Lung (tissue), 11 donors: ENCODE measurements at regions not wholly inside any gene's neighbourhood (a gene's known extent, or its start where the extent isn't known, plus 50 kb on each side); places are given as distances from the start of the nearest gene placed in this dataset.

Experiments
- ATAC-seq: fragments of 200-7000 bp; cut with Tn5 transposase; one replicate; pipeline ENCODE4 v1.9.1; 2020; ENCODE audit warnings: moderate number of reproducible peaks; ENCODE audit not compliant: insufficient read depth, low FRiP score
- DNase-seq, 3 donors: peaks; one replicate each; pipeline ENCODE4 v3.0.0-alpha.2; 2013 to 2017
- H3K27ac ChIP-seq, 2 donors: one replicate each; pipeline ENCODE4 v1.5.1; 2013; ENCODE audit warnings: mild to moderate bottlenecking in 2 of 2, moderate library complexity in 2 of 2, control low read depth in 1 of 2, inconsistent platforms in 1 of 2, low read depth in 1 of 2, low read length in 1 of 2
- H3K27me3 ChIP-seq, 3 donors: one replicate each; pipeline ENCODE4 v1.5.1; 2013; ENCODE audit warnings: low read length in 2 of 3; ENCODE audit not compliant: control insufficient read depth in 3 of 3, insufficient read depth in 3 of 3
- H3K36me3 ChIP-seq, 4 donors: one replicate each; pipeline ENCODE4 v1.5.1; 2013; ENCODE audit warnings: low read length in 4 of 4, mild to moderate bottlenecking in 1 of 4, moderate library complexity in 1 of 4; ENCODE audit not compliant: control insufficient read depth in 4 of 4, insufficient read depth in 4 of 4
- H3K4me1 ChIP-seq, 5 donors: one replicate each; pipeline ENCODE4 v1.5.1; 2013; ENCODE audit warnings: low read length in 5 of 5, mild to moderate bottlenecking in 2 of 5, moderate library complexity in 1 of 5; ENCODE audit not compliant: control insufficient read depth in 5 of 5, insufficient read depth in 5 of 5
- H3K4me3 ChIP-seq: one replicate; pipeline ENCODE4 v1.5.1; 2013; ENCODE audit warnings: mild to moderate bottlenecking, control low read depth, moderate library complexity
- H3K9ac ChIP-seq, 2 donors: one replicate each; pipeline ENCODE4 v1.5.1; 2013; ENCODE audit warnings: low read length in 2 of 2, control low read depth in 1 of 2; ENCODE audit not compliant: insufficient read depth in 1 of 2
- H3K9me3 ChIP-seq, 4 donors: one replicate each; pipeline ENCODE4 v1.5.1; 2013; ENCODE audit warnings: low read length in 3 of 4, mild to moderate bottlenecking in 1 of 4, moderate library complexity in 1 of 4; ENCODE audit not compliant: control insufficient read depth in 4 of 4, insufficient read depth in 3 of 4
- WGBS, 2 donors: extraction: QIAGEN DNeasy Blood & Tissue Kit; methylation state at CpG; one replicate each; pipeline ENCODE4 v1.1.7; 2013; 5-methylcytosine and 5-hydroxymethylcytosine counted together
- TF ChIP-seq, protein P1 (sequence below): IDR thresholded peaks from 2 replicates; pipeline ENCODE4 v1.5.1; 2012; ENCODE audit warnings: mild to moderate bottlenecking; ENCODE audit errors: control extremely low read depth, extremely low read depth
- donor health status: control.
- donor health status: control.
- donor health status: Bipolar disorder and iron deficiency.
- donor health status: healthy.
- donor health status: DM: yes; HTN: yes; CAD: no.

DNA sequence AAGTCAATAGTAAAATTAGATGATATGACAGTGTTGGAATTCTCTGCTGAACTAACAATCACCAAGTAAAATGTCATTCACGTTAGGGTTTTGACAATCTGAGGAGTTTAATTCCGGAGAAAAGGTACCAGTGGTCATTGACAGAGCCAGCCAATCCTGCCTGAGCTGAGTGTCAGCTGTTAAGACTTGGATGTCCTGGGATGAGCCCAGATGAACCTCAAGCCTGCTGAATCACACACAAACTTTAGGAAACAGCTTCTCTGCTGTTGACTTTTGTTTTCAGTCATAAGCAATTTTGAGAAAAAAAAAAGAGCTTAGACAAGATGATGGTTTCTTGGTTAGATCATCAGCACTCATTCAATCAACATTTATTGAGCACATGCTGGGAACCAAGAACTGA is 600.0 kb upstream of the SLC39A10 start:
- TF ChIP-seq, protein P1, sequence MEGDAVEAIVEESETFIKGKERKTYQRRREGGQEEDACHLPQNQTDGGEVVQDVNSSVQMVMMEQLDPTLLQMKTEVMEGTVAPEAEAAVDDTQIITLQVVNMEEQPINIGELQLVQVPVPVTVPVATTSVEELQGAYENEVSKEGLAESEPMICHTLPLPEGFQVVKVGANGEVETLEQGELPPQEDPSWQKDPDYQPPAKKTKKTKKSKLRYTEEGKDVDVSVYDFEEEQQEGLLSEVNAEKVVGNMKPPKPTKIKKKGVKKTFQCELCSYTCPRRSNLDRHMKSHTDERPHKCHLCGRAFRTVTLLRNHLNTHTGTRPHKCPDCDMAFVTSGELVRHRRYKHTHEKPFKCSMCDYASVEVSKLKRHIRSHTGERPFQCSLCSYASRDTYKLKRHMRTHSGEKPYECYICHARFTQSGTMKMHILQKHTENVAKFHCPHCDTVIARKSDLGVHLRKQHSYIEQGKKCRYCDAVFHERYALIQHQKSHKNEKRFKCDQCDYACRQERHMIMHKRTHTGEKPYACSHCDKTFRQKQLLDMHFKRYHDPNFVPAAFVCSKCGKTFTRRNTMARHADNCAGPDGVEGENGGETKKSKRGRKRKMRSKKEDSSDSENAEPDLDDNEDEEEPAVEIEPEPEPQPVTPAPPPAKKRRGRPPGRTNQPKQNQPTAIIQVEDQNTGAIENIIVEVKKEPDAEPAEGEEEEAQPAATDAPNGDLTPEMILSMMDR = no peak
- 68 to 76% methylated on average over 2 of the region's 2 CpGs for WGBS, 2 donors
- DNase-seq = no peak

DNA sequence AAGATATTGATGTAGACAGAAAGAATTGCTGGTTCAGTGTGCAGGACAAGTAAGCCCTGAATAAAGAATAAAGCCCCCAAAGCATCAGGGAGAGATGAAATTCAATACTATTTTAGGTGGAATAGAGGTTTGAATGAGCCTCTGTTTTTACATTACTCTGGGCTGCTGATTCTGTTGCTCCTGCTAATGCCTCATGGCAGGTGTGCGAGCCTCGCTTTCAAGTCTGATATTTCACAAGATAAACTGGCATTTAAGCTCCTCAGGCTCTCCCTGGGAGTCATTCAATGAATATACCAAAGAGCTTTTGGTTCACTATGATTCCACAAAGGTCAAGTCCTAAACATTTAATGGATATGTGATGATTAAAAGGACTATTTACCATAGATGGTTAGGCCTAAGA is 601.0 kb upstream of the SLC39A10 start:
- ATAC-seq (no peak), DNase-seq (no peak)
- TF ChIP-seq, protein P1 = no peak
- Histone ChIP-seq H3K9me3 (no peaks in the 10 kb centered on the region), H3K36me3 (no peaks in the 10 kb centered on the region), H3K27ac (no peak overlapping the region), H3K9ac (no peak overlapping the region), H3K4me3 (no peak overlapping the region), H3K4me1 (no peaks in the 10 kb centered on the region), H3K27me3 (no peaks in the 10 kb centered on the region)
- 83 to 90% methylated on average over 2 of the region's 2 CpGs for WGBS, 2 donors

More for the DNA sequence above, 600.0 kb upstream of the SLC39A10 start:
- Histone ChIP-seq H3K4me3 (no peak overlapping the region), H3K36me3 (no peaks in the 10 kb centered on the region), H3K27ac (no peak overlapping the region), H3K9me3 (no peaks in the 10 kb centered on the region), H3K27me3 (no peaks in the 10 kb centered on the region), H3K9ac (no peak overlapping the region), H3K4me1 (no peaks in the 10 kb centered on the region)
- no peak for ATAC-seq

DNA sequence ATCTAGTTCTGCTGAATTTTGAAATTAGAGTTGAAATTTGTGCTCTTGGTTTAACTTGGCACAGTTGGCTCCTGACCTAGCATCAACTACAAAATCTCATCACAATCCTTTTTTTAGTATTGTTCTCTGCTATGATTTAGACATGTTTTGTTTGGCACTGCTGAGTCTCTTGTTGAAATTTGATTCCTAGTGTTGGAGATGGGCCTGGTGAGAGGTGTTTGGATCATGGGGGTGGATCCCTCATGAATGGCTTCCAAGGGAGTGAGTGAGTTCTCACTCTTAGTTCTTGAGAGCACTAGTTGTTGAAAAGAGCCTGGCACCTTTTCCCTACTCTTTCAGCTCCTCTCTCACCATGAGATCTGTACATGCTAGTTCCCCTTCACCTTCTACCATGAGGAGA is 605.6 kb upstream of the SLC39A10 start:
- Histone ChIP-seq H3K36me3 (no peaks in the 10 kb centered on the region), H3K27me3 (no peaks in the 10 kb centered on the region), H3K9me3 (no peaks in the 10 kb centered on the region), H3K27ac (no peak overlapping the region), H3K4me3 (no peak overlapping the region), H3K9ac (no peak overlapping the region), H3K4me1 (no peaks in the 10 kb centered on the region)
- ATAC-seq = no peak
- TF ChIP-seq, protein P1 = no peak
- no peak for DNase-seq

GRCh38 chr2:195049372-195050031 is 607.5 kb upstream of the SLC39A10 start:
- Histone ChIP-seq H3K4me3 (no peak overlapping the region), H3K27ac (no peak overlapping the region), H3K4me1 (no peaks in the 10 kb centered on the region), H3K36me3 (no peaks in the 10 kb centered on the region), H3K27me3 (no peaks in the 10 kb centered on the region), H3K9me3 (no peaks in the 10 kb centered on the region), H3K9ac (no peak overlapping the region)
- TF ChIP-seq, protein P1 = no peak
- whole genome bisulfite sequencing, 2 donors = 81 to 82% methylated on average over 1 of the region's 1 CpG
- ATAC-seq (no peak), DNase-seq (no peak)
